Right lobe of liver (tissue), 4 donors: ENCODE measurements at regions not wholly inside any gene's neighbourhood (a gene's known extent, or its start where the extent isn't known, plus 50 kb on each side); places are given as distances from the start of the nearest gene placed in this dataset.

Source experiments
- POLR2A ChIP-seq: fragments of 450-650 bp; IDR thresholded peaks from one replicate; pipeline ENCODE4 v1.6.1; 2017; ENCODE audit warnings: antibody characterized with exemption, mild to moderate bottlenecking
- TF ChIP-seq, protein P1 (sequence below), 4 donors: fragments of 200-600 bp in 3 of 4; fragments of 450-650 bp in 1 of 4; IDR thresholded peaks; one replicate each; pipeline versions ENCODE4 v1.5.1 to v1.8.0; 2016 to 2022; ENCODE audit warnings: antibody characterized with exemption in 4 of 4, mild to moderate bottlenecking in 2 of 4
- donor health status: DM: no; HTN: no; CAD: no.
- donor health status: DM: no; HTN: no; CAD: no.
- donor health status: DM: no; HTN: yes; CAD: no.

- TF ChIP-seq, protein P1, sequence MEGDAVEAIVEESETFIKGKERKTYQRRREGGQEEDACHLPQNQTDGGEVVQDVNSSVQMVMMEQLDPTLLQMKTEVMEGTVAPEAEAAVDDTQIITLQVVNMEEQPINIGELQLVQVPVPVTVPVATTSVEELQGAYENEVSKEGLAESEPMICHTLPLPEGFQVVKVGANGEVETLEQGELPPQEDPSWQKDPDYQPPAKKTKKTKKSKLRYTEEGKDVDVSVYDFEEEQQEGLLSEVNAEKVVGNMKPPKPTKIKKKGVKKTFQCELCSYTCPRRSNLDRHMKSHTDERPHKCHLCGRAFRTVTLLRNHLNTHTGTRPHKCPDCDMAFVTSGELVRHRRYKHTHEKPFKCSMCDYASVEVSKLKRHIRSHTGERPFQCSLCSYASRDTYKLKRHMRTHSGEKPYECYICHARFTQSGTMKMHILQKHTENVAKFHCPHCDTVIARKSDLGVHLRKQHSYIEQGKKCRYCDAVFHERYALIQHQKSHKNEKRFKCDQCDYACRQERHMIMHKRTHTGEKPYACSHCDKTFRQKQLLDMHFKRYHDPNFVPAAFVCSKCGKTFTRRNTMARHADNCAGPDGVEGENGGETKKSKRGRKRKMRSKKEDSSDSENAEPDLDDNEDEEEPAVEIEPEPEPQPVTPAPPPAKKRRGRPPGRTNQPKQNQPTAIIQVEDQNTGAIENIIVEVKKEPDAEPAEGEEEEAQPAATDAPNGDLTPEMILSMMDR (IDR thresholded peaks at IDR 0.05): no peak
- TF ChIP-seq POLR2A: no peak
Observed at GRCh38 chr1:213423041-213423440, 372.0 kb downstream of the RPS6KC1 start.
